ENCODE measurements at regions not wholly inside any gene's neighbourhood (a gene's known extent, or its start where the extent isn't known, plus 50 kb on each side); places are given as distances from the start of the nearest gene placed in this dataset.

GRCh38 chr12:132390287-132391076 lies 61.1 kb upstream of the GALNT9 start:
- TF ChIP-seq POLR2A (IDR thresholded peaks at IDR 0.05; ENCODE audit: low read length) (no peak), GATA1 (IDR thresholded peaks at IDR 0.05; ENCODE audit: low read depth, low read length) (no peak)

Measured in erythroblast (primary cell).